ENCODE measurements at regions not wholly inside any gene's neighbourhood (a gene's known extent, or its start where the extent isn't known, plus 50 kb on each side); places are given as distances from the start of the nearest gene placed in this dataset.

DNA sequence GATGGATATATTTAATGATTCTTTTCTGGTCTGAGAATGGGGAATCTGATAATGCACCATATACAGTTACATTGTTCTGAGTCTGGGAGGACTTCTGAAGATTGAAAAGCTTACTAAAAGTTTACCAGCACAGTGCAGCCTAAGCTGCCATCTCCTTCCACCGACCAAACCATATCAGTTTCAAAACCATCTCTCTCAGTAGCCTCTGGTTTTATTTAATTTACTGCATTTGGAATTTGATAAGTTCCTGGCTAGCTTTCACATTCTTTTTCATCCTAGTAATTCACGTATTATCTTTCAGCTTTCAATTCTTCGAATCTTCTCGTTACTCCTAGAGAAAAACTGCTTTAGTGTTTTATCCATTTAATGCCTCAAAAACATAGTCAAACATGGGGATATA is 181.4 kb upstream of the HCCS start:
- no peak for TF ChIP-seq MAX (IDR thresholded peaks at IDR 0.05; ENCODE audit: insufficient read depth, insufficient read length)
- TF ChIP-seq FOS (IDR thresholded peaks at IDR 0.05; ENCODE audit: borderline replicate concordance, insufficient read depth, low read length): no peak
- TF ChIP-seq JUN (IDR thresholded peaks at IDR 0.05; ENCODE audit: borderline replicate concordance, insufficient read depth, insufficient read length, low read depth): no peak
- no peak for TF ChIP-seq EZH2 (IDR thresholded peaks at IDR 0.05; ENCODE audit: borderline replicate concordance, low read depth, low read length, severe bottlenecking)
- no peak for TF ChIP-seq POLR2A (IDR thresholded peaks at IDR 0.05; ENCODE audit: low read depth, low read length)
- TF ChIP-seq POLR2AphosphoS5 (IDR thresholded peaks at IDR 0.05; ENCODE audit: insufficient read depth, low read depth, low read length): no peak
- TF ChIP-seq GATA2 (IDR thresholded peaks at IDR 0.05; ENCODE audit: insufficient read depth, insufficient read length, low read depth, low read length): no peak
- TF ChIP-seq CTCF (IDR thresholded peaks at IDR 0.05; ENCODE audit: extremely low read depth in 1 of 2, insufficient read depth in 1 of 2, low read depth in 1 of 2, low read length in 2 of 2): no peak
- no peak for TF ChIP-seq MYC (IDR thresholded peaks at IDR 0.05; ENCODE audit: low read depth, low read length)
- peaks cover 9% of the 10 kb centered on the region for H3K4me1 ChIP-seq (ENCODE audit: control insufficient read depth, extremely low read depth, insufficient read depth, low read length)
- no peak overlapping the region for H3K4me2 ChIP-seq (ENCODE audit: insufficient read depth, low read length)
- no peak overlapping the region for H3K9ac ChIP-seq (replicated peaks; ENCODE audit: extremely low read depth, insufficient read depth, low read length)
- ChIA-PET POLR2A (no interaction called here), CTCF (no interaction called here)
- H3K27ac ChIP-seq (ENCODE audit: insufficient read depth, low read depth, low read length): no peak overlapping the region
- intact Hi-C loops (cut with micrococcal nuclease): no loop called here
- FAIRE-seq (no peak), DNase-seq (ENCODE audit: low read depth, low spot score) (no peak)
- H4K20me1 ChIP-seq (replicated peaks; ENCODE audit: control insufficient read depth, extremely low read depth, insufficient read depth, low read length): no peaks in the 10 kb centered on the region
- no peaks in the 10 kb centered on the region for H3K79me2 ChIP-seq (ENCODE audit: control insufficient read depth, insufficient read depth, low read length)
- no peaks in the 10 kb centered on the region for H3K9me3 ChIP-seq (replicated peaks; ENCODE audit: control insufficient read depth, insufficient read depth, low read length)
- H3K27me3 ChIP-seq (ENCODE audit: control insufficient read depth in 2 of 2, insufficient read depth in 2 of 2, low read length in 2 of 2): no peaks in the 10 kb centered on the region
- no peaks in the 10 kb centered on the region for H3K9me1 ChIP-seq (replicated peaks; ENCODE audit: control insufficient read depth, extremely low read depth, insufficient read depth, low read length)
- dilution Hi-C loops (cut with MboI; ENCODE audit: extremely low pct_ligation_motif_present, low sequenced_read_pairs): no loop called here
- H3K36me3 ChIP-seq (ENCODE audit: control insufficient read depth in 2 of 2, extremely low read depth in 1 of 2, insufficient read depth in 2 of 2, low read length in 2 of 2): no peaks in the 10 kb centered on the region
- H2AFZ ChIP-seq (ENCODE audit: low read depth, low read length): no peak overlapping the region
- no peak overlapping the region for H3K4me3 ChIP-seq (replicated peaks in 1 of 3; ENCODE audit: insufficient read depth in 1 of 3, low read depth in 1 of 3, low read length in 3 of 3)
- BruUV-seq (replicated peaks): no TSS peak

All from endothelial cell of umbilical vein (primary cell).